Activated T-cell treated with anti-CD3 and anti-CD28 coated beads, Interleukin-2, amount 50 U/mL, for 48 hours (primary cell): ENCODE measurements at regions not wholly inside any gene's neighbourhood (a gene's known extent, or its start where the extent isn't known, plus 50 kb on each side); places are given as distances from the start of the nearest gene placed in this dataset.
"Not testable (repeated sequence)": the region's sequence is repeated elsewhere in the genome, so short reads cannot be mapped to it uniquely, and the experiment has no call there.

Experiments used
- DNase-seq, 2 experiments: peaks; one replicate each; pipeline ENCODE4 v3.0.0-alpha.2; 2020

DNA sequence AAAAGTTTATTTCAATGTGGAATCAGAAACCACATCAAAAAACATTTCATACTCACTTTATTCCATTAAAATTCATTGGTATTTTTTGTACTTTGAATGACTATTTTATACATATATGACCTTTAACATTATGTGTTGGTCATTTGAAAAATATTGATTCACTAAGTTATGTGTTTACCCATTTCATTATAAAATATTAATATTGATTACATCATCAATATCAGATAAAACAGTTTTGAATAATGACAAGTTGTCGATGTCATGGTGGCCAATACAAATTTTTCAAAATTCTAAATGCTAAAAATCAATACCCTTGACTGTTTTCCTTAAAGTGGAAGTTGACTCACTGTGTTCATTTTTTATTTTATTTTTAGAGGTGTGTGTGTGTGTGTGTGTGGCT, 239.7 kb upstream of the ROBO1 start:
- DNase-seq = no peak

DNA sequence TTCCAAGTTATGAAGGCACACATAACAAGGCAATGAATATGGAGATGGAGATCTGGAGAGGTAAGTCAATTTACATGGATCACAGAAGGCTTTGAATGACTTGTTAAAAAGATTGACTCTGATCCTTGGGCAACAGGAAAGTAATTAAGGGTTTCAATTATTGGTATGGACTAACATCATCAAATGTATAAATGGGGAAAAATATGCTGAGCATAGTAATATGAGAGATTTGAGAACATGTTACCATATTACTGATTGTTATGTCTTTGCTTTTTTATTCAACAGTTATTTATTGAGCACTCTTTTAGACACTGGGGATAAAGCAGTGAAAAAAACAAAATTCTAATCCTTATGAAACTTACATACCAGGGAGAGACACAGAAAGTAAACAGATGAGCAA, 238.5 kb upstream of the ROBO1 start:
- no peak for DNase-seq

DNA sequence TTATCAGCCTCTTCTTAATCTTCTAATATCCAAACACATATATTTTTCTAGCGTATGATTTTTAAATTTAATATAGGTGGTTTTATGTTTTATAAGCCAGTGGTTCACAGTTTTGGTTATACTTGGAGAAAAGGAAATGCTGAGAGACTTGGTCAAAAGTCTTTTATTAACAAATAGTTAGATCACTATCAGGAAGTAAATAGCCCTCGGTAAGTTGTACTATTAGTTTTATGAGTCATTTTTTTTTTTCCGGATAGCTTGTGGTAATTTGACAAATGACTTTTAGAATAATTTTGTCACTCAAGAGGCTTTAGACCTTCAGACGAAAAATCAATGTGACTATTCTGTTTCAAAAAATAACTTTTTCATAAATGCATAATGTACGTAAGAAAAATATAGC, 232.2 kb upstream of the ROBO1 start:
- no peak for DNase-seq

DNA sequence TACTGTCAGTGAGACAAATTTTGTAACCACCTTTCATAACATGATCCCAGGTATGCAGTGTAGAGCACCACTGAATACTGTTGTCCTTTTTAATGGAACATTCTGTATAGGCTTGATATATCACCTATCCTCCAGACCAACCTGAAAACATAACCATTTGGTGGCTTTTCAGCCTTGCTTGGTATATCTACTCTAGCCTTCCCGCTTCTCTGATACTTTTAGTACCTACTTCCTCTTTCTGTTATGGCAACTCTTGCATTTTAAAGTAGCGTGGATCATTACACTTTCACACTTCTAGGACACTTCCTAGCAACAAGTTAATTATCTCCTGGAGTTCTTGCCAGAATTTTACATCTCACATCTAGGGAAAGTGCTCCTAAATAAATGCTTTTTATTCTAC, 226.6 kb upstream of the ROBO1 start:
- DNase-seq = no peak

DNA sequence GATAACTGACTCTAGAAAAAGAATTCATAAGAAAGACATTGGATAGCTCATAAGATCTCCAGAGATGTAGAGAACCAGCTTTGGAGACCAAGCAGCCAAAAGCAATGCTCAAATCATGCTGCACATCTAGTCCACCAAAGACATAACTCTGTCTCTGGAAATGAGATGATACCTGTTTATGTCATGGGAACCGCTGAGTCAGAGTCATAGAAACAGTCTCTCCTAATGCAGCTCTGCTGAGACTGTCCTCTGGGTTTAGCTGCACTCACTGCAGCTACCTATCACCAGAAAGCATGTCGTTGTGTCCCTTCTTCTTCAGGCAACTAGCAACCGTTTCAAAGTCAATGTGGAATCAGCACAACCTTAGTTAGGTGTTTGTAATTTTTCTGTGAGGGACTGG, 218.5 kb upstream of the ROBO1 start:
- DNase-seq = no peak

DNA sequence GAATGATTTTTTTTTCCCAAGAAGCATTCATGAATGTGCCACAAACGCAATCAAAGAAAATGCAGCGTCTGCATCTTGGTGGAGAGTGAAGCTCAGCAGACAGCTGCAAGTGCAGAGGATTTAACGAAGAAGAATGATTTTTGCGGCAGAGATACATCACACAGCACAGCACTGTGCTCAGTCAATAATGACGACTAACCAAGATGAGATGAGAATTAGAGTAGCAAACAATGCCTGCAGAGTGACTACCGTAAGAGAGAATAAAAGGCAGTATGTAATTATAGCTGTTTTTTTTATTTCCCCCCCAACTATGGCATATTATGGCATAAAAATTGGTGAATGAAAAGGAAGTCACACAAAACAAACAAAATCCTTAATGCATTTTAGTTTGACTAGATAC, 218.0 kb upstream of the ROBO1 start:
- DNase-seq = no peak

DNA sequence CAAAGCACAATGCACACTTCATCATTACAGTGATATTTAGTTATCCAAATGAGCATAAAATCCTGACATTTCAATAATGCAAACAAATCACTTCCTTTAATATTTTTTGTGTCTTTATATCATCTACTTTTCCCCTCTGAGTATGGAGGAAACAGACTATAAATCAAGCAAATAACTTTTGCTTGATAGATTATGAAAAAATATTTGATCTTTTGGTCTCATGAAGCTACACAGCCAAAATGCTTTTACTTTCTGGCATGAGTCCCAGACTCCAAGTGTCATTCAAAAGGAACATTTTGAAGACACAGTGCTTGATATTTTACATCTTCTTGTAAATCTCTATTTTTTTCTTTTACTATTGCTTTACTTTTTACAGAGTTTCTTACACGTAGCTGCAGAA, 215.3 kb upstream of the ROBO1 start:
- no peak for DNase-seq

DNA sequence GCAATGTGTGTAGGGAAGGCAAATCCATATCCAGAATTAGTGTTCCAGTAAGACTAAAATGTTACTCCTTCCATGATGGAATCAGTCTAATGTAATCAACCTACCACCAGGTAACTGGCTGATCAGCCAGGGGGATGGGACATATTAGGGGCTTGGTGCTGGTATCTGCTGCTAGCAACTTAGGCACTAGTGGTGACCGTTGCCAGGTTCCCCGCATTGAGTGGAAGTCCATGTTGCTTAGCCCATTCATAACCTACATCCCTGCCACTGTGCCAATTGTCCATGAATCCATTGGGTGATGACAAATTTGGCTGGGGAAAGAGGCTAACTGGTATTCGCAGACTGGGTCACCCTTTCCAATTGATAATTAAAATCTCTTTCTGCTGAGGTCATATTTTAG, 212.2 kb upstream of the ROBO1 start:
- DNase-seq = no peak

DNA sequence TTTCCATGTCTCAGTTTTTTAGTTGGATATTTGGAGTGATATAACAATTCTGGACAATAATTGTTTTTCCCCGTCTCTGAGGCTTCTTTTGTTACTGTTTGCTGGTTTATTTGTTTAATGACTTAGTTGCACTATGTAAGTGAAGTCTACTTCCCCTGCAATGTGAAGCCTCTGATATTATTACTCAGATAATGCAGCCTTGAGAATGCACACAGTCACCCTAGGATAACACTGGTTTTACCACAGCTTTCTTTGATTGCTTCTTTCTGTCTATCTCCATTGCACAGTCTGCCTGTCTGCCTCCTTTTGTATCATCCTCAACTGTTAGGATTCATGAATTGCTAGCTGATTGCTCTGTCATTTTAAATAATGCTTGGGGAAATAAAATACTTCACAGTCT, 208.7 kb upstream of the ROBO1 start:
- no peak for DNase-seq

DNA sequence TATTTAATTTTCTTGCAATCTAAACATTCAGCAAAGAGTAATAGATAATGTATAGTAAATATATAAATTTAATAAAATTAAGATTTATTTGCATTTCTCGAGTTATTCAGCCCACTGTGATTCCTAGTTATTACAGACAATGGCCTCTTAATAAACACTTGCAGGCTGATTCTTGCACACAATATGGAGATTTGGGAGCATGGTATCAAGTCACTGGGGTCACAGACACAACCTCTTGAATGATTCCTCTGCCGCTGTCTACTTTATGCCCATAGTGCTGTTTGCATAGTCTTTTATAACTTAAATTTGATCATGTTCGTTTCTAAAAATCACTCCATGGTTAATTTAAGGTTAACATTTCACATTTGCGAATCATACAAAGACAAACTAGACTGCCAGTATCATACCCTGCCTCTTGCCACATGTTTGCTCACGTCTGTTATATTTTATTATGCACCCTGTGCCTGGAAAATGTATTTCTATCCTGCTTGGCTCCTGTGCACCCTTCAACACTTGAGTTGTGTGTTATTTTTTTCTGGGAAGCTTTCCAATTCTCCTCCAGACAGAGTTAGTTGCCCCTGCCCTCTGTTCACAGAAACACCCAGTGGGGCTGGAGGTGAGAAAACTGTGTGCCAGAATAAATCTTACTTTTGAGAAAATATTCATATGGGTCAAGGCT, 206.3 kb upstream of the ROBO1 start:
- no peak for DNase-seq

DNA sequence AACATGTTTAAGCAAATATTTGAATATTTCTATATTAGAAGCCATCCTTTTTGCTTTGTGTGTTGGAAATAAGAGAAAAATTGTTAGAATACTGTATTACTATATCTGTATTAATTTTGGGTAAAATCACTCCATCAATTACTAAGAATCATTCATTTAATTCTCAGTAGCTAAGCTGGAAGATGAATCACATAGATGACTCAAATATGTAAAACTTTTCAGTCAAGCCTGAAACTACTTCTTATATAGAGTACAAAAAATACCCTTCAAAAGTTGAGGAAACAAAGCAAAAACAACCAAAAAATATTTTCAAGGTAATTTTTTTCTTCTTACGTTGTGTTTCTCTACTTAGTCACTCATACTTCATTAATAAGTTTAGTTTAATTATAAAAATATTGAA, 205.7 kb upstream of the ROBO1 start:
- no peak for DNase-seq

DNA sequence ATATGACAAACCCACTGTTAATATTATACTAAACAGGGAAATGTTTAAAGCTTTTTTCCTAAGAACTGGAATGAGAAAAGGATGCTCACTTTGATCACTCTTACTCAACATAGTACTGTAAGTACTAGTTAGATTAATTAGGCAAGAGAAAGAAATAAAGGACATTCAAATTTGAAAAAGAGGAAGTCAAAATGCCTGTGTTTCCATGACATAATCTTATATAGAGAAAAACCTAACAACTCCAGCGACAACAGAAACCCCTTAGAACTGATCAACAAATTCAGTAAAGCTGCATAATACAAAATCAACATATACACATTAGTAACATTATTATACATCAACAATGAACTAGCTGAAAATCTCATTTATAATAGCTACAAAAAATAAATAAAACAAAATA, 200.6 kb upstream of the ROBO1 start:
- no peak for DNase-seq

DNA sequence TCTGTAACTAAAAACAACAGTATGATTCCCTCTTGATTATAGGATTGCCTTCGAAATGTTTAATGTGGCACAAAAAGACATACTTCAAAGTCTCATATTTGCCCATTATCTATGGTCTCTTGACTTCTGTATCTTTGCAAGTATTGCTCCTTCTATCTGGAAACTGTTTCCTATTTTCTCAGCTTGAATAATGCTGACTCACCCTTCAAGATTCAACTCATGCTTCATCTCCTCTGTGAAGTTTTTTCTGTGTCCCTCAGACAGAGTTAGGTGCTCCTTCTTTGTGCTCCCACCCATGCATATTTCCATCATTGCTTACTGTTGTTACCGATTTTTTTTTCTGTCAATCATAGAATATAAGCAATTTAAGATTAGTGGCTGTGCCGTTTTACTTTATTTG, 192.8 kb upstream of the ROBO1 start:
- DNase-seq = no peak

DNA sequence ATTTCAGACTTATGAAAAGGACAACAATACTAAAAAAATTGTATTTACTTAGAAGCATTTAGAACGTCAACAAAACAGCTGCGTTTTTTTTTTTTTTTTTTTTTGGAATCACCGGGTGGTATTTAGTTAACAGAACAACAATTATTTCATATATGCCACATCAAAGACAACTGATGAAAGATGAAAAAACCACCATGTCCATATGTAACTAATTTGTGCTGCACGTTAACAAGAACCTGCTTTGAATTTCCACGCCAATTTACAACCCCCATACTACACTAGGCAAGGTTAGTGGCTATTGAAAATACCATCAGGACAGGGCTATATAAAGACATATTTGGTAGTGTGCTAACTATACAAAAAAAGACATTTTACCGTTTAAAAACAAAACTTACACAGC, 189.3 kb upstream of the ROBO1 start:
- no peak for DNase-seq

DNA sequence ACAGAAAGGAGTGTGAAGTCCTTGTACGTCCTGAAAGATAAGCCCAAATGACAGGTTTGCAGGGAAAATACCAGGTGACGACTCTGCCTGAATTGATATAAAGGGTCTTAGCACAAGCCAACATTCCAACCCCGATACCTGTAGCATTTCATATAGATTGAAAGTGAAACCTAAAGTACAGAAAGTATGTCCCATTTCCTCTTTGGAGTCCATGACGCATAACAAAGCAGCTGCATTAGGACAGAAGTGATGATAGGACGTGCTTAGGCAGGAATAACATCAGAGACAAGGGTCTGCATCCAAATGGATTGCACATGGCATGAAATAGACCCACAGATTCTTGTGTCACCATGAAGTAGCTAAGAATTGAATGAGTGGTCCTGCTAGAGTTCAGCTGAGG, 187.0 kb upstream of the ROBO1 start:
- DNase-seq = no peak

DNA sequence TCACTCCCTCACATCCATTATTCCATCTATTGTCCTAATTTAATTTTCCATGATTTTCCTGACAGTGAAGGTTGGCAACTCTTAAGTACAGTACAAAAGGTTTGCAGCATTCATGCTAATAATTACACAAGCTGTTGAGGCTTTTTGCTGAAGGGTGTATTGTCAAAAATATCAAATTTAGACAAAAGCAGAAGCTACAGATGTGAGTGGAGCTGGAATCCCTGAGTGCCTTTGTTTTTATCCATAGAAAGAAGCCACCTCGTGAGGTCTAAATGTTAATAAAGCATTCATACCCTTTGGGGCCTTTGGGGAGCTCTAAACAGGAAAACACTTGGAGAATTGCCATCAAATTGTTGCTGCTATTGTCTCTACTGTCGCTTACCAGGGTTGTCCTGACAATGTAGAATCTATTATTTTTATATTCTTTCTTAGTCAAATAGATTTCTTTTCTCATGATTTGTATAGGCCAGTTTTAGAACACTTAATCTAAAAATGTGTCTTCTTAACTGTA, 185.8 kb upstream of the ROBO1 start:
- no peak for DNase-seq

DNA sequence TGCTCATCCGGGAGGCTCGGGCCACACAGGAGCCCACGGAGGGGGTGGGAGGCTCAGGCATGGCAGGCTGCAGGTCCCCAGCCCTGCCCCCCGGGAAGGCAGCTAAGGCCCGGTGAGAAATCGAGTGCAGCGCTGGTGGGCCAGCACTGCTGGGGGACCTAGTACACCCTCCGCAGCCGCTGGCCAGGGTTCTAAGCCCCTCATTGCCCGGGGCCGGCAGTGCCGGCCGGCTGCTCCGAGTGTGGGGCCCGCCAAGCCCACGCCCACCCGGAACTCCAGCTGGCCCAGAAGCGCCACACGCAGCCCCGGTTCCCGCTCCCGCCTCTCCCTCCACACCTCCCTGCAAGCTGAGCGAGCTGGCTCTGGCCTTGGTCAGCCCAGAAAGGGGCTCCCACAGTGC, 183.6 kb upstream of the ROBO1 start:
- not testable (repeated sequence) for DNase-seq

DNA sequence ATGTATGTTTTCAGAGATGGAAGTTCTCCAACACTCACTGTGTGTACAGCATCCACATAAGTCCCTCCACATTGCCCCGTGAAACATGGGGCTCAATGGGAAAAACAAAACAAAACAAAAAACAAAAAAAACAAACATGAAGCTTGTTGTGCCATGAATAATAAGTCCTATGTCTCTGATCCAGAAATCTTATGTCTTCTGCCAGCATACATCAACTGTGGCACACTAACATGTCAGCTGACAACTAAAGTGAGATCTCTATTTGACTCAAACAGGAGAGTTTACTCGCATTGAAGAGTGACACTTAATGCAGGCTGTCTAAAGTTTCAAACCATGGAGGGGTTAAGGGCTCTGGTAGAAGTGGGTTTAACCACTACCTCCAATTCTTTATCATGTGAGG, 180.2 kb upstream of the ROBO1 start:
- no peak for DNase-seq

DNA sequence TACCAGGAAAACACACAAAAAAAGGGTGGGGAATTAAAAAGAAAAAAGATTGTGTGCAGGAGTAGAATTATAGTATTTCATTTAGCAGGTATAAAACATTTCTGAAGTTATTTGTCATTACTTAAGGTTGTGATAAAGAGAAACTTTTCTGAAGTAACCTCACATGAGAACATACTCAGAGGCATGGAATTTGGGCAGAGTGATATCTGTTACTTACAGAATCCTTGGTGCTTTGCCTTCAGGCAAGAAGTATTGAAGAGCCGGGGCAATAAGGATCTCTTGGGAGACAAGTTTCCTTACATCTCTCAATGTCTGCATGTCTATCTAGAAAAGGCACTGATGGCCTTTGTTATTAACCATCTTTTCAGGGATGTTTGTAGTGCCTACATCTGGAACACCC, 179.7 kb upstream of the ROBO1 start:
- DNase-seq = no peak

DNA sequence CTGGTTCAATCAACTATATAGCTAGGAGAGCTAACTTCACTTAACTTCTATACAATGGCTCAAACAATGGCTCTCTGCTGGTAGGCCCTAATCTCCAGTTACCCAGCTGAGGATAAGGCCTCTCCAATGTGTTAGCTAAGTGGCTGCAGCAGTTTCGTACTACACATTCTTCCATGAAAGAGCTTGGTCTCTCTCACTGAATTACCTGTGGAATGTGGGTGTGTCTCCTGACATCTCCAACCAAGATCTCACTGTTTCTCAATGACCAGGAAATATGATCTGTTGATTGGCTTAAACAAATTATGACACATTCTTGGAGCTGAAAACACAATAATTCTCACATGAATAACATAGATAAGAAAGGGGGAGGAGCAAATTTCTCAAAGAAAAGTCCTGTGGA, 169.8 kb upstream of the ROBO1 start:
- no peak for DNase-seq

DNA sequence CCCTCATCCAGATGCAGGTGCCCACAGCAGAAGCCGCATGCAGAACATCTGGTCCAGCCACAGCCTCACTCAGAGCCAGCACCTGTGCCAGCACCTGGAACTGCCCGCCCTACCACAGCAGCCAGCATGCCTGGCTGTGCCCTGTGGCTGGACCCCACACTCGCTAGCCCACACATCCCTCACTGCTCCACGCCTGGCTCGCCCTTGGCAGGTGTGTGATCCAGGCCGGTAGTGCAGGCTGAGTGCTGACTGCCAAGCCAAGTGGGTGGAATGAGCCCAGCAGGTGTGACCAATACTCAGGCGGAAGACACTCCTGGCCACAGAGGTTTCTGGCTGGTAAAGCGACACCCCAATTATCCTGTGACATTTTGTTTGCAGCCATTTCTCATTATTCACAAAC, 162.4 kb upstream of the ROBO1 start:
- no peak for DNase-seq

DNA sequence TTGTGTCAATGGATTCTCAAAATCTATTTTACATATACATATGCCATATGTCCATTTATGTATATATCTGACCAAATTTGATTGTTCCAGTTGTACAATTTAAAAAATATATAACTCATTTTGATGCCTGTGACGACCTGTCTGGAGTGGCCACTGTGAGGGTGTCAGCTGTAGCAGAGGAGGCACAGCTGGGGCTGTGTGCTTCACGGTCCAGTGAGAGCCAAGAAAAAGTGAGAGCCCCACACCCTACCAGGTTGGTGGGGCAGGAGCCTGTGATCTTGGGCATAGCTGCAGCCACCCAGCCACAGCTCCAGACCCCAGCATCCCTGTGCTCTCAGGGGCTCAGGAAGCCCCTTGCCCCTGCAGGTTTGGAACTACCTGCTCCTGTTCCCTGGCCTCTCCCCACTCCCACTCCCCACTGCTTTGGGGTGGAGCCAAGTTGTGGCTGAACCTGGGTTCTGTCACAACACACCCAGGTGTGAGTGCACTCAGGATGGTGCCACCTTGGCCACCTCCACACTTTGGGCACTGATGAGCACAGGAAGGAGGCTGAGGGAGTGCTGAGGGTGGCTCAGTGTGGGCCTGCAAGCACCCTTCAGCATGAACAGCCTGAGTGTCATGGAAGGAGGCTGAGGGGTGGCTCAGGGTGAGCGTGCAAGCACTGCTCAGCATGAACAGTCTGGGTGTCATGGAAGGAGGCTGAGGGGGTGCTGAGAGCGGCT, 161.1 kb upstream of the ROBO1 start:
- DNase-seq = no peak

DNA sequence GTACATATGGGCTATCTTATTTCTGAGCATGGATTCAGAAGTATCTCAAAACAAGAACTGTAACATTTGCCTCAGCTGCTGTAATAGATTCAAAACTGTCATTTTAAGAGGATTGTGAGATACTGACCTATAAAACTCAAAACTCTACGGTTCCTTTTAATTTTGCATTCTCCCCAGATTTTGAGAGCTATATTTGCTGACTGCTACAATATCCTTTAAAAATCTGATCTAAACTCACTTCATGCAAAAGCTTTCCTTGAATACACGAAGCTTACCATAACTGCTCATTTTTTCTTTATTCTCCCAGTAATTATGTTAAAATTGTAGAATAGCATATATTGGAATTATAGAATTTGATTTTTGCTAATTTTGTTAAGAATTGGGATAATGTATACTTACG, 158.7 kb upstream of the ROBO1 start:
- DNase-seq = no peak

DNA sequence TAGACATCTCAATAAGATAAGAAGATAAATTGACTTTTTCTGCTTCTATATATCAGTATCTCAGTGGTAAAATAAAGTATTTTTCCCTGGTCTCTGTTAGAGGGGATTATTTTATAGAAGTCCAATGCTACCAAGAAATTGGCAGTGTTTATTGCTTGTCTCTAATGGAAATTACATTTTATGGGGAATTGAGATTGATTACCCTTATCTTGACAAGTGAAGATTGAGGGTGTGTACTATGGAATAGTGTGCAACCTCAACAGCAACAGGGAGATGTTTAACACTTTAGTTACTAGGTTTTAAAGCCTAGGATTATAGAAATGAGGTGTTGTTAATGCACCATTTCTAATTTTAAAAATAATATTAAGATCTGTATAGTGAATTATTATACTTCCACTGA, 154.8 kb upstream of the ROBO1 start:
- DNase-seq = no peak

DNA sequence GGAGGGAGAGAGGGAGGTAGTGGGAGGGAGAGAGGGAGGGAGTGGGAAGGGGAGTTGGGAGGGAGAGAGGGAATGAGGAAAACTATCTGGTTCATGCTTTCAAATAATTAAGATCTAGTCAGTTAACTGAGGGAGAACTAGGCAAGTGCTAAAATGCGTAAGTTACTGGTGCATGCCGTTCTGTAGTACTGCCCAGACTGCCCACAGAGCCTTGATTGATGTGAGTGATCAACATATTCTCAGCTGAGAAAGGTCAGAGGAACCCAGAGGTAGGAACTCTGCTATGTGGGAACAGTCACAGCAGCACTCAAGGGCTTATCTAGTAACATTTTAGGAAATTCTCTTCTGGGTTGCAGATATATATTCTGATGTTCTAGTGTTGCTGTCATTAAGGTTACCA, 149.8 kb upstream of the ROBO1 start:
- no peak for DNase-seq
